CD14-positive monocyte (primary cell): ENCODE measurements at regions not wholly inside any gene's neighbourhood (a gene's known extent, or its start where the extent isn't known, plus 50 kb on each side); places are given as distances from the start of the nearest gene placed in this dataset.

Source experiments
- DNase-seq, 3 donors: peaks; one replicate each; pipeline ENCODE4 v3.0.0-alpha.2; 2011 to 2022
- H2AFZ ChIP-seq: 2 replicates; pipeline ENCODE4 v1.6.0; 2012; ENCODE audit warnings: mild to moderate bottlenecking, low read depth, low read length, inconsistent platforms; ENCODE audit not compliant: insufficient read depth, poor library complexity, severe bottlenecking
- H3K27ac ChIP-seq, 2 donors: 1 replicate in 1 of 2; 2 replicates in 1 of 2; pipeline ENCODE4 v1.5.1; 2012 to 2013; ENCODE audit warnings: low read length in 2 of 2, control low read depth in 1 of 2, inconsistent platforms in 1 of 2, low read depth in 1 of 2, mild to moderate bottlenecking in 1 of 2
- H3K27me3 ChIP-seq, 2 donors: one replicate each; pipeline versions ENCODE4 v1.6.0 to v1.6.1; 2011 to 2013; ENCODE audit warnings: low read length in 2 of 2; ENCODE audit not compliant: control insufficient read depth in 2 of 2, insufficient read depth in 2 of 2
- H3K36me3 ChIP-seq, 2 donors: replicated peaks in 1 of 2; 1 replicate in 1 of 2; 2 replicates in 1 of 2; pipeline versions ENCODE4 v1.5.1 to v1.6.1; 2012 to 2013; ENCODE audit warnings: low read length in 2 of 2, control low read depth in 1 of 2, inconsistent platforms in 1 of 2, mild to moderate bottlenecking in 1 of 2; ENCODE audit not compliant: insufficient read depth in 2 of 2, control insufficient read depth in 1 of 2
- H3K4me1 ChIP-seq, 2 donors: 1 replicate in 1 of 2; 2 replicates in 1 of 2; pipeline versions ENCODE4 v1.5.1 to v1.6.1; 2012 to 2013; ENCODE audit warnings: low read length in 2 of 2, control low read depth in 1 of 2, inconsistent platforms in 1 of 2, mild to moderate bottlenecking in 1 of 2, moderate library complexity in 1 of 2; ENCODE audit not compliant: insufficient read depth in 2 of 2, control insufficient read depth in 1 of 2
- H3K4me2 ChIP-seq: replicated peaks from 2 replicates; pipeline ENCODE3; 2012; ENCODE audit warnings: low read length, moderate library complexity, mild to moderate bottlenecking; ENCODE audit not compliant: poor library complexity, severe bottlenecking; ENCODE audit errors: extremely low read depth
- H3K4me3 ChIP-seq, 3 experiments: fragments of 200-600 bp in 1 of 3; sonication (generic) in 1 of 3; replicated peaks in 1 of 3; 1 replicate in 2 of 3; 2 replicates in 1 of 3; pipeline ENCODE4 v1.5.1; 2011 to 2013; ENCODE audit warnings: low read length in 3 of 3, mild to moderate bottlenecking in 3 of 3, control low read depth in 2 of 3, low read depth in 2 of 3, inconsistent platforms in 1 of 3, moderate library complexity in 1 of 3
- H3K79me2 ChIP-seq: 2 replicates; pipeline ENCODE4 v1.6.0; 2012; ENCODE audit warnings: mild to moderate bottlenecking, control low read depth, inconsistent platforms, low read length, moderate library complexity; ENCODE audit not compliant: insufficient read depth
- H3K9ac ChIP-seq: 2 replicates; pipeline ENCODE4 v1.6.0; 2017; ENCODE audit warnings: low read length, mild to moderate bottlenecking; ENCODE audit not compliant: insufficient read depth, poor library complexity, severe bottlenecking
- H3K9me3 ChIP-seq, 2 donors: replicated peaks in 1 of 2; 1 replicate in 1 of 2; 2 replicates in 1 of 2; pipeline versions ENCODE4 v1.5.1 to v1.6.1; 2012 to 2013; ENCODE audit warnings: low read length in 2 of 2, control low read depth in 1 of 2; ENCODE audit not compliant: control insufficient read depth in 1 of 2, insufficient read depth in 1 of 2
- H4K20me1 ChIP-seq: 2 replicates; pipeline ENCODE4 v1.6.0; 2012; ENCODE audit warnings: mild to moderate bottlenecking, low read length, control low read depth, moderate library complexity; ENCODE audit not compliant: insufficient read depth
- H3K27ac Mint-ChIP-seq, 7 donors: one replicate each; pipeline ENCODE4 v1.8.0; 2020; ENCODE audit warnings: mild to moderate bottlenecking in 7 of 7, mixed read lengths in 7 of 7, moderate library complexity in 6 of 7, inconsistent platforms in 2 of 7
- H3K27me3 Mint-ChIP-seq, 3 donors: one replicate each; pipeline ENCODE4 v1.8.0; 2021 to 2022; ENCODE audit warnings: low read depth in 3 of 3, mild to moderate bottlenecking in 3 of 3, mixed read lengths in 3 of 3, moderate library complexity in 3 of 3, inconsistent platforms in 1 of 3
- H3K36me3 Mint-ChIP-seq, 2 donors: one replicate each; pipeline ENCODE4 v1.8.0; 2020; ENCODE audit warnings: mixed read lengths in 2 of 2, inconsistent platforms in 1 of 2, mild to moderate bottlenecking in 1 of 2
- H3K4me1 Mint-ChIP-seq: one replicate; pipeline ENCODE4 v1.8.0; 2020; ENCODE audit warnings: mild to moderate bottlenecking, mixed read lengths
- H3K4me3 Mint-ChIP-seq, 2 donors: one replicate each; pipeline ENCODE4 v1.8.0; 2020; ENCODE audit warnings: mild to moderate bottlenecking in 2 of 2, mixed read lengths in 2 of 2, moderate library complexity in 1 of 2
- H3K9me3 Mint-ChIP-seq, 7 donors: one replicate each; pipeline ENCODE4 v1.8.0; 2020 to 2022; ENCODE audit warnings: mixed read lengths in 7 of 7, mild to moderate bottlenecking in 6 of 7, moderate library complexity in 6 of 7, inconsistent platforms in 2 of 7
- CTCF ChIP-seq: fragments of 200-600 bp; IDR thresholded peaks from one replicate; pipeline ENCODE4 v1.8.0; 2022; ENCODE audit warnings: antibody characterized with exemption, mild to moderate bottlenecking
- WGBS: methylation state at CpG from one replicate; pipeline ENCODE4 v1.1.5; 2013; ENCODE audit warnings: missing lambda C conversion rate; ENCODE audit not compliant: insufficient coverage; 5-methylcytosine and 5-hydroxymethylcytosine counted together
- intact Hi-C, 2 donors: fragments of 100-400 bp; cut with micrococcal nuclease; formaldehyde crosslinking; loops; one replicate each; pipeline versions ENCODE4 v1.15.0 to v1.15.1; 2023

- no peak for TF ChIP-seq CTCF
- WGBS = 86% methylated on average over 5 of the region's 9 CpGs
- Histone ChIP-seq H2AFZ (no peak overlapping the region), H3K79me2 (no peaks in the 10 kb centered on the region), H3K9me3 (no peaks in the 10 kb centered on the region), H3K27me3 (no peaks in the 10 kb centered on the region), H4K20me1 (no peaks in the 10 kb centered on the region), H3K9ac (no peak overlapping the region), H3K27ac (no peak overlapping the region), H3K4me2 (no peak overlapping the region), H3K4me3 (no peak overlapping the region), H3K36me3 (no peaks in the 10 kb centered on the region), H3K4me1 (no peaks in the 10 kb centered on the region)
- Mint-ChIP-seq H3K36me3 (no peaks in the 10 kb centered on the region), H3K4me3 (no peak overlapping the region), H3K27ac (no peak overlapping the region), H3K27me3 (no peaks in the 10 kb centered on the region), H3K4me1 (no peaks in the 10 kb centered on the region), H3K9me3 (peaks cover 0 to 9% (median 2%) of the 10 kb centered on the region in 7 donors)
- intact Hi-C loops = no loop called here
- DNase-seq = no peak
These were observed 381.2 kb downstream of the NFIB start for GRCh38 chr9:13932528-13933267.

GRCh38 chr9:13929013-13929412, 384.9 kb downstream of the NFIB start:
- peaks cover 1 to 10% (median 5%) of the 10 kb centered on the region in 7 donors for H3K9me3 Mint-ChIP-seq
- WGBS = no CpG with 5 or more reads among the region's 2 CpGs
- no peak for TF ChIP-seq CTCF
- DNase-seq = no peak
- H3K27ac Mint-ChIP-seq = no peak overlapping the region
- H3K36me3 Mint-ChIP-seq = no peaks in the 10 kb centered on the region
- Histone ChIP-seq H3K36me3 (no peaks in the 10 kb centered on the region), H3K4me2 (no peak overlapping the region), H3K27ac (no peak overlapping the region), H3K9ac (no peak overlapping the region), H4K20me1 (no peaks in the 10 kb centered on the region), H3K4me1 (no peaks in the 10 kb centered on the region), H3K4me3 (no peak overlapping the region), H3K27me3 (no peaks in the 10 kb centered on the region), H3K79me2 (no peaks in the 10 kb centered on the region), H3K9me3 (peaks cover 0 to 2% of the 10 kb centered on the region in 2 donors), H2AFZ (no peak overlapping the region)
- H3K27me3 Mint-ChIP-seq = no peaks in the 10 kb centered on the region
- no peaks in the 10 kb centered on the region for H3K4me1 Mint-ChIP-seq
- intact Hi-C loops = no loop called here
- H3K4me3 Mint-ChIP-seq = no peak overlapping the region
